ENCODE measurements at regions not wholly inside any gene's neighbourhood (a gene's known extent, or its start where the extent isn't known, plus 50 kb on each side); places are given as distances from the start of the nearest gene placed in this dataset.

- no peak for TF ChIP-seq E2F5 (CRISPR knock-in tag; IDR thresholded peaks at IDR 0.05)
- no peak for TF ChIP-seq ZNF281 (CRISPR knock-in tag; IDR thresholded peaks at IDR 0.05)
- TF ChIP-seq AFF4 (CRISPR knock-in tag; IDR thresholded peaks at IDR 0.05; ENCODE audit: borderline replicate concordance) = no peak
These were observed 206.5 kb downstream of the TTC8 start for GRCh38 chr14:89030921-89031320.
